GM12875 (cell line): ENCODE measurements at regions not wholly inside any gene's neighbourhood (a gene's known extent, or its start where the extent isn't known, plus 50 kb on each side); places are given as distances from the start of the nearest gene placed in this dataset.

Experiments
- H3K4me3 ChIP-seq: one replicate; pipeline ENCODE4 v1.5.1; 2011; ENCODE audit warnings: low read depth, low read length, control low read depth
- TF ChIP-seq, protein P1 (sequence below): IDR thresholded peaks from 2 replicates; pipeline ENCODE4 v1.5.1; 2011; ENCODE audit warnings: low read depth, mild to moderate bottlenecking, control low read depth, inconsistent platforms, low read length, moderate library complexity, borderline replicate concordance; ENCODE audit not compliant: insufficient read depth

DNA sequence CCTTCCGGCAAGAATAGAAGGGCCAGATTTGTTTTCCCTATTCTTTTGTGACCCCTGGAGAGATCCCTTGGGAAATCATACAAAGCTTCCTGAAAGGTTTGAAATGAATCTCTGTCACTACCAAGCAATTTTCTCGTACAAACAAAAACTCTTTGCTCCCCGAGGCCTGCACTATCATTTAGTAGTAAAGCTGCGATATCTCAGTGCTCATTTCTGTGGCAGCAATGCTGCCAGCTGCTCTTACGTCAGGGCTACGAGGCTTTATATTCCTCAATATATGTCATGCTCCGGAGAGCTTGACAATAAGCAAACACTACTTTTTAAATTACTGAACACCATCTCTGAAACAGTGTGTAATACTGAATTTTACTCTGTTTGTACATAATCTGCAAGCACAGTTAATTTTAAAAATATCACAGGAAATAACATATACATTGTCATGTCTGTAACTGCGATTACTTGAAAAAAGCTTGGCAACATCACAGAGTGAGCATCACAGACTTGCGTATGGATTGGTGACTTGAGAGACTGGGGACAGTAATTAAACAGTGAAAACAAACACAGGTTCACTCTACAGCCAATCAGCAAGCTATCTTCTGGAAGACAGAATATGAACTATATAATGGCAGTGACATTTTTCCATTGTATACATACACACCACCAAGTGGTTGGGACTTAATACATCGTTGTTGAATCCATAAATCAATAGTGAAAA lies 403.3 kb upstream of the NETO1 start:
- TF ChIP-seq, protein P1, sequence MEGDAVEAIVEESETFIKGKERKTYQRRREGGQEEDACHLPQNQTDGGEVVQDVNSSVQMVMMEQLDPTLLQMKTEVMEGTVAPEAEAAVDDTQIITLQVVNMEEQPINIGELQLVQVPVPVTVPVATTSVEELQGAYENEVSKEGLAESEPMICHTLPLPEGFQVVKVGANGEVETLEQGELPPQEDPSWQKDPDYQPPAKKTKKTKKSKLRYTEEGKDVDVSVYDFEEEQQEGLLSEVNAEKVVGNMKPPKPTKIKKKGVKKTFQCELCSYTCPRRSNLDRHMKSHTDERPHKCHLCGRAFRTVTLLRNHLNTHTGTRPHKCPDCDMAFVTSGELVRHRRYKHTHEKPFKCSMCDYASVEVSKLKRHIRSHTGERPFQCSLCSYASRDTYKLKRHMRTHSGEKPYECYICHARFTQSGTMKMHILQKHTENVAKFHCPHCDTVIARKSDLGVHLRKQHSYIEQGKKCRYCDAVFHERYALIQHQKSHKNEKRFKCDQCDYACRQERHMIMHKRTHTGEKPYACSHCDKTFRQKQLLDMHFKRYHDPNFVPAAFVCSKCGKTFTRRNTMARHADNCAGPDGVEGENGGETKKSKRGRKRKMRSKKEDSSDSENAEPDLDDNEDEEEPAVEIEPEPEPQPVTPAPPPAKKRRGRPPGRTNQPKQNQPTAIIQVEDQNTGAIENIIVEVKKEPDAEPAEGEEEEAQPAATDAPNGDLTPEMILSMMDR = no peak
- no peak overlapping the region for H3K4me3 ChIP-seq

DNA sequence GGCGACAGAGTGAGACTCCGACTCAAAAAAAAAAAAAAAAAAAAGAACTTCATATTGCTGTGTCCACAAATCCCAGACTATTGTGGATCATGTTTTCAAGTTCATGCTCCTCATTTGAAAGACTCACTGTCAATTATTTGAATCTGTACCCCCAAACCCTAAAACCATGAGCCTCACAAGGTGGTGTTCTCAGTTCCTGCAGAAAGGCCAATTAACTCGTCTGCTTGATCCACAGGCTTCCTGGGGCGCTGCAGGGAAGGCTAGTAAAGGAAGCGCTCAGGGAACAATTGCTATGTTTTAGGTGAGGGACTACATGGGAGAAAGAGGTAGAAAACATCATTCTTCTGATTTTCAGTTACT lies 396.8 kb upstream of the NETO1 start:
- H3K4me3 ChIP-seq = no peak overlapping the region
- TF ChIP-seq, protein P1 = no peak

DNA sequence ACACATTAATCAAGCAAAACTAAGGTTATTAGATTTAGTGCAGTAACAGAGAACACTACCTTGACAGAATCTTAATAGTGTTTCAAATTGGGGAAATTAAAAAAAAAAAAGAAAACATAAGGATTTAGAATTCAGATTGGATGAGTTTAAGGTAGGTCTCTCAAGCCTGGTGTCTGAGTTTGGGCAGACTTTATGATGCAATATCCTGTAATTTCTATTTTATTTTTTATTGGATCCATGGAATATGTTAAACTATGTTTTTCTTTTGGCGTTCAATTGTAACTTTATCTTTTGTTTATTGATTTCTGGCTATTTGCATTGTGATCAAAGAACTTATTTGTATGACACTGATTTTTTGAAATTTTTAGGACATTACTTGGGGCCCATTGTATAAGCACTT lies 394.1 kb upstream of the NETO1 start:
- TF ChIP-seq, protein P1 = no peak
- H3K4me3 ChIP-seq = no peak overlapping the region

DNA sequence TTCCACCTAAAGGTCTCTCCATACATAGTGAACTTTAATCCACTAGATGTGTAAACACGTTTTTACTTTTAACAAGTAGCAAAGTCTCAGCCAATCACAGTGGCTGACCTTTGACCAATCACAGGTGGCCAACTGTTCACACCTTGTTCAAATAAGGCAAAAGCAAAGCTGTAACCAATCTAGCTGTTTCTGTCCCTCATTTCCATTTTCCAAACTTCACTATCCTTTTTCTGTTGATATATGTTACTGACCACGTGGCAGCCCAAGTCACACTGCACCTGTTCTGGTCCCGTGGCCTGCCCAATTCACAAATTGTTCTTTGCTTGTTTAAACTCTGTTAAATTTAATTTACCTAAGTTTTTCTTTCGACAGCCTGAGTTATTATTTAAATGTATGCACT lies 393.5 kb upstream of the NETO1 start:
- TF ChIP-seq, protein P1 = no peak
- no peak overlapping the region for H3K4me3 ChIP-seq

DNA sequence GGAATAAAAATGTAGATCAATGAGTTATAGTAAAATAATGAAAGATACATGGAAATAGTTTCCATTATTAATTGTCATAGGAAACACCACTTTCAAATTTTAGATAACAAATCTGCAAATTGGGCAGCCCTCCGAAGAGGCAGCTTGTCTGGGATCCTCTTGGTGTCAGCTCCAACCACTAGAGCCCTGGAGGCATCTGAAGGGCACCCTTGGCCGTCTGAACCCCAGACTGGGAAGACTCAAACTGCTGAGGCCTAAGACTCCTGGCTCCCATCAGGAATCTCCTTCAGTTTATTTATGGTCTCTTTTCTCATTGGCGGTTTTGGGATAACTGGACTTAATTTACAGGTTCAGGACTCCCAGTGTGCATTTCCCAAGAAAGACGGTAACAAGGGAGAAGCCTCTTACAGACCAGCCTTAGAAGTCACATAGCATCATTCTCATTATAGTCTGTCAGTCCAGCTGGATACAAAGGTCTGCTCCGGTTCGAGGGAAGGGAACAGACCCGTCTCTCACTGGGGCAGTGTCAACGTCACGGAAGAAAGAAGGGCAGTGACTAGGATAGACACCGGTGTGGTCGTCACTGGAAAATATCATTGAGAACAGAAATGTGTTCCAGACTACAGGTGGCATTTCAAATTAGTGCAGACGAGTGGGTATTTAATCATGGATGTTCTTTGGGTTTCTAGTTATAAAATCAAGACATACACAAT lies 390.7 kb upstream of the NETO1 start:
- no peak overlapping the region for H3K4me3 ChIP-seq
- TF ChIP-seq, protein P1 = no peak

DNA sequence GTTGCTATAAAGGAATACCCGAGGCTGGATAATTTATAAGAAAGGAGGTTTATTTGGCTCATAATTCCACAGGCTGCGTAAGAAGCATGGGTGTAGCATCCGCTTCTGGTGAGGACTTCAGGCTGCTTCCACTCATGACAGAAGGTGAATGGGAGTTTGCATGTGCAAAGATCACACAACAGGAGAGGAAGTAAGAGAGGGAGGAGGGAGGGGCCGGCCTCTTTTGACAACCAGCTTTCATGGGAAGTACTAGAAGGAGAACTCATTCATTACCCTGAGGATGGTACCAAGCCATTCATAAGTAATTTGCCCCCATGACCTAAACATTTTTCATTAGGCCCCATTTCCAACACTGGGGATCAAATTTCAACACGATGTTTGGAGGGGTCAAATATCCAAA lies 386.8 kb upstream of the NETO1 start:
- TF ChIP-seq, protein P1 = no peak
- no peak overlapping the region for H3K4me3 ChIP-seq

DNA sequence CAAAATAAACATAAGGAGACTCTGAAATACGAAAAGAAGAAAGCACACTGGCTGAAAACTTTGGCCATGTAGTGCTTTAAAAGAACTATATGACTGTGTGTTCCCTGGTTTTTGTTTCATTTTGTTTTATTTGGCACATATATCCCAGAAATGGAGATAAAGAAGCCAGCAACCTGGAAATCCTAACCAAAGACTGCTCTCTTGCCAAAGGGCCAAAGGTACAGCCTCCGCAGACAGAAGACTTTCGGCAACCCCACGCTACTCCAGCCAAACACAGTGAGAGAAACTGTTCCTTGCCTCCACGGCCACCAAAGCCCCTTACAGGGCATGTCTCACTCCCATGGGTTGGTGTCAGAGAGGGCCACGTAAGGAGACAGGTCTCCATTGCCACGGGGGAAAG lies 381.2 kb upstream of the NETO1 start:
- no peak overlapping the region for H3K4me3 ChIP-seq
- TF ChIP-seq, protein P1 = no peak
